AG10803 (cell line): ENCODE measurements at regions not wholly inside any gene's neighbourhood (a gene's known extent, or its start where the extent isn't known, plus 50 kb on each side); places are given as distances from the start of the nearest gene placed in this dataset.

ENCODE experiments used
- DNase-seq: peaks from one replicate; pipeline ENCODE4 v3.0.0; 2010; ENCODE audit warnings: low read depth
- H3K4me3 ChIP-seq: 2 replicates; pipeline ENCODE4 v1.5.1; 2011; ENCODE audit warnings: mild to moderate bottlenecking, low read length, control low read depth
- CTCF ChIP-seq: conservative IDR thresholded peaks from 2 replicates; pipeline ENCODE4 v1.5.1; 2011; ENCODE audit warnings: mild to moderate bottlenecking, low read length, control low read depth, inconsistent platforms

DNA sequence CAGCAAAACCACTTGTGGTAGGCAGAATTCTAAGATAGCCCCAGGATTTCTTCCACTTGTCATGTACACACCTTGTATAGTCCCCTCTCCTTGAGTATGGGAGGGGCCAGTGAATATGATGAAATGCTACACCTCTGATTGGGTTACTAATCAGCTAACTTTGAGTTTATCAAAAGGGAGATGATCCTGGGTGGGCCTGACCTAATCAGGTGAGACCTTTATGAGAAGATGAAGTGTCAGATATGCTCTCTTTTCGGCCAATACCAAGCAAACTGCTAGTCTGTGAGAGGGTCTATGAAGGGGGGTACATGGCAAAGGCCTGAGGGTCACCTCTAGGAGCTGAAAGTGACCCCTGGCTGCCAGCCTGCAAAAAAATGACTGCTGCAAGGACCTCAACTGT, 154.3 kb upstream of the CRY1 start:
- H3K4me3 ChIP-seq = no peak overlapping the region
- no peak for DNase-seq
- TF ChIP-seq CTCF = no peak

DNA sequence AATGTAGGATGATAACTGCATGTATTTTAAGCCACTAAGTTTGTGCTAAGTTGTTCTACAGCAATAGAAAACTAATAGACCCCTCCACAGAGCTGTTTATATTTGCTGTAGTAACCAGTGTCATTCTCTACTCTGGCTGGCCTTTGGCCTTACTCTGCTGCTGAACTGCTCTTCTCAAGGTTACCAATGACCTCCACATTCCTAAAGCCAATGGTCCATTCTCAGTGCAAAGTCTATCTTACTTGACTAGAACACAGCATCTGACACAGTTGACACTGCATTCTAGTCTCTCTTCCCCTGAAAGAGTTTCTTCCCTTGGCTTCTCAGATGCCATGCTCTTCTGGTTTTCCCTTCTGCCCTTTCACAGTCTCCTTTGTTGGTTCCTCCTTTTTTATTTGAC, 154.8 kb upstream of the CRY1 start:
- TF ChIP-seq CTCF = no peak
- no peak overlapping the region for H3K4me3 ChIP-seq
- no peak for DNase-seq

DNA sequence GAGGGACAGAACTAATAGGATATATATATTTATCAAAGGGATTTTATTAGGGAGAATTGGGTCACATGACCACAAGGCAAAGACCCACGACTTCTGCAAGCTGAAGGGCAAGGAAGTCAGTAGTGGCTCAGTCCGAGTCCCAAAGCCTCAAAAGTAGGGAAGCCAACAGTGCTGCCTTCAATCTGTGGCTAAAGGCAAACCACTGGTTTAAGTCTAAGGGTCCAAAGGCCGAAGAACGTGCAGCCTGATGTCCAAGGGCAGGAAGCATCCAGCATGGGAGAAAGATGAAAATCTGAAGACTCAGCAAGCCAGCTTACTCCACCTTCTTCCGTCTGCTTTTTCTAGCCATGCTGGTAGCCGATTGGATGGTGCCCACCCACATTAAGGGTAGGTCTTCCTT, 157.9 kb upstream of the CRY1 start:
- TF ChIP-seq CTCF = no peak
- H3K4me3 ChIP-seq = no peak overlapping the region
- DNase-seq = no peak

DNA sequence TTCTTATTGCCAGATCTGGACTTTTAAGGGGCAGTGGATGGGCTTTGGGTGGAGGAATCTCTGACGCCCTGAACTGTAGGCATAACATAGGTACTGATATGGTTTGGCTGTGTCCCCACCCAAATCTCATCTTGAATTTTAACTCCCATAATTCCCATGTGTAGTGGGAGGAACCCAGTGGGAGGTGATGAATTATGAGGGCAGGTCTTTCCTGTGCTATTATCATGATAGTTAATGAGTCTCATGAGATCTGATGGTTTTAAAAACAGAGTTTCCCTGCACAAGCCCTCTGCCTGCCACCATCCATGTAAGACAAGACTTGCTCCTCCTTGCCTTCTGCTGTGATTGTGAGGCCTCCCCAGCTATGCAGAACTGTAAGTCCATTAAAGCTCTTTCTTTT, 160.0 kb upstream of the CRY1 start:
- DNase-seq = no peak
- TF ChIP-seq CTCF = no peak
- no peak overlapping the region for H3K4me3 ChIP-seq

- no peak for TF ChIP-seq CTCF
- no peak for DNase-seq
These were observed 161.0 kb upstream of the CRY1 start for GRCh38 chr12:107254258-107254856.

DNA sequence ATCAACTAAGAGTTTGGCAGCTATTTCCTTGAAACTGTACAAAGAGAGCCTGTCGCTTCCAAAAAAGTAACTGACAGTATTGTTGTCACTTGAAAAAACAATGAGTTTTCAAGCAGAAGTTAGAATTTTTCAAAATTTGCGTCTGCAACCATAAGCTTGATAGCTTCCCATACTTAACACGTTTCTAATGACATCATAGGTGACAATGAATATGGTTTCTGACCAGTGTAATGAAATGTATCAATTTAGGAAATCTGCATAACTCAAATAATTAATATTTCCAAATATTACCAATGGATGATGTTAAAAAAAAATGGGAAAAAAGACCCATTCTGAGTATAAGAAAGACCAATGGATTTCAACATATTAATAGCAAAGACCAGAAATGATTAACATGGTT, 165.4 kb upstream of the CRY1 start:
- no peak for DNase-seq
- no peak overlapping the region for H3K4me3 ChIP-seq
- TF ChIP-seq CTCF = no peak

More at GRCh38 chr12:107254258-107254856, 161.0 kb upstream of the CRY1 start:
- H3K4me3 ChIP-seq = no peak overlapping the region

DNA sequence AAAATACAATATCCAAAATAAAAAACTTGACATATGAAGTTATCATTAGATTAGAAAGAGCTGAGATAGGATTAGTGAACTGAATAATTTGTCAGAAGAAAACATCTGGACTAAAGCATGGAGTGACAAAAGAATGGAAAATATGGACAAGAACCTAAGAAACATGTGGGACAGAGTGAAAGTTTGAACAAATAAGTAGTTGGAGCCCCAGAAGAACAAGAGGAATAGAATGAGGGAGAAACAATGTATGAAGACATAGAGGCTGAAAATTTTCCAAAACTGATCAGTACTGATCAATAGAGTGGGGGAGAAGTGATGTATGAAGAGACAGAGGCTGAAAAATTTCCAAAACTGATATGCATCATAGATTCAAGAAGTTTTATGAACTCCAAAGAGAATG, 170.6 kb upstream of the CRY1 start:
- TF ChIP-seq CTCF = no peak
- no peak for DNase-seq
- H3K4me3 ChIP-seq = no peak overlapping the region
